Activated T-cell treated with anti-CD3 and anti-CD28 coated beads, Interleukin-2, amount 50 U/mL, for 24 hours (primary cell): ENCODE measurements at regions not wholly inside any gene's neighbourhood (a gene's known extent, or its start where the extent isn't known, plus 50 kb on each side); places are given as distances from the start of the nearest gene placed in this dataset.
"Not testable (repeated sequence)": the region's sequence is repeated elsewhere in the genome, so short reads cannot be mapped to it uniquely, and the experiment has no call there.

Source experiments
- DNase-seq: peaks from one replicate; pipeline ENCODE4 v3.0.0-alpha.2; 2020
- H3K27ac Mint-ChIP-seq: 2 replicates; pipeline ENCODE4 v1.8.0; 2020; ENCODE audit warnings: mild to moderate bottlenecking, mixed read lengths
- H3K27me3 Mint-ChIP-seq: 2 replicates; pipeline ENCODE4 v1.8.0; 2020; ENCODE audit warnings: mixed read lengths
- H3K36me3 Mint-ChIP-seq: 2 replicates; pipeline ENCODE4 v1.8.0; 2020; ENCODE audit warnings: low read depth, mixed read lengths
- H3K4me1 Mint-ChIP-seq: 2 replicates; pipeline ENCODE4 v1.8.0; 2020; ENCODE audit warnings: low read depth, mixed read lengths
- H3K4me3 Mint-ChIP-seq: 2 replicates; pipeline ENCODE4 v1.8.0; 2020; ENCODE audit warnings: mild to moderate bottlenecking, moderate library complexity, mixed read lengths
- H3K9me3 Mint-ChIP-seq: 2 replicates; pipeline ENCODE4 v1.8.0; 2020; ENCODE audit warnings: mixed read lengths

DNA sequence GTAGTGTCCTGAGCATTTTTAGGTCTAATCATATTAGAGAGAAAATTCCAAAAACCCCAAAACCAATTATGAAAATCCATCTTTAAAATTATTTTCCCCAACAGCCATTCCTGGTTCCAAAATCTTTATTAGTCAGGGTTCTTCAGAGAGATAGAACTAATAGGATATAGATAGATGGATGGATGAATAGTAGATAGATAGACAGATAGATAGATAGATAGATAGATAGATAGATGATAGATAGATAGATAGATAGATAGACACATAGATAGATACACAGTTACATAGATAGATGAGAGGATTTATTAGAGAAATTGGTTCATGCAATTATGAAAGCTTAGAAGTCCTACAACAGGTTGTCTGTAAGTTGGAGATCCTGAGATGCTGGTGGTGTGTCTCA lies 122.7 kb upstream of the POGK start:
- Mint-ChIP-seq H3K4me1 (no peaks in the 10 kb centered on the region), H3K36me3 (no peaks in the 10 kb centered on the region)

DNA sequence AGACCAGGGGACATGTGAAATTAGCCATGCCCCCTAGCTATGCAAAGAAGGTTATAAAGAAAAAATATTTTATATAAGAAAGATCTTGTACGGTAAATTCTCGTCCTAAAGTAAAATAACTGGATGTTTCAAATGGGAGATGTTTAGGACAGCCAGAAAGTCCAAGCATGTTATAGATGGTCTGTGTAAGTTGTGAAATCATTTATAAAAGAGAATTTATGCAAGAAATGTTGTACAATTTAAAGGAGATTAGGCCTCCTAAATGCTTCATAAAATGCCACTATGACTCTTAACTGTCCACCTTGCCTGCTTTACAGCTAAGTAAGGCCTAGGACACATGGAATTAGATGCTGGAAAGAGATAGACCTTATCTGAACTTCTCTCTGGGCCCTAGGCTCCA lies 118.1 kb upstream of the POGK start:
- DNase-seq, result no peak
- Mint-ChIP-seq H3K27ac (no peak overlapping the region), H3K27me3 (peaks cover 22% of the 10 kb centered on the region), H3K9me3 (peaks cover 6% of the 10 kb centered on the region), H3K4me3 (no peak overlapping the region), H3K36me3 (no peaks in the 10 kb centered on the region), H3K4me1 (no peaks in the 10 kb centered on the region)

More for the DNA sequence above, 122.7 kb upstream of the POGK start:
- Mint-ChIP-seq H3K9me3 (peaks cover 6% of the 10 kb centered on the region), H3K27me3 (peaks cover 11% of the 10 kb centered on the region), H3K27ac (no peak overlapping the region), H3K4me3 (no peak overlapping the region)
- no peak for DNase-seq

DNA sequence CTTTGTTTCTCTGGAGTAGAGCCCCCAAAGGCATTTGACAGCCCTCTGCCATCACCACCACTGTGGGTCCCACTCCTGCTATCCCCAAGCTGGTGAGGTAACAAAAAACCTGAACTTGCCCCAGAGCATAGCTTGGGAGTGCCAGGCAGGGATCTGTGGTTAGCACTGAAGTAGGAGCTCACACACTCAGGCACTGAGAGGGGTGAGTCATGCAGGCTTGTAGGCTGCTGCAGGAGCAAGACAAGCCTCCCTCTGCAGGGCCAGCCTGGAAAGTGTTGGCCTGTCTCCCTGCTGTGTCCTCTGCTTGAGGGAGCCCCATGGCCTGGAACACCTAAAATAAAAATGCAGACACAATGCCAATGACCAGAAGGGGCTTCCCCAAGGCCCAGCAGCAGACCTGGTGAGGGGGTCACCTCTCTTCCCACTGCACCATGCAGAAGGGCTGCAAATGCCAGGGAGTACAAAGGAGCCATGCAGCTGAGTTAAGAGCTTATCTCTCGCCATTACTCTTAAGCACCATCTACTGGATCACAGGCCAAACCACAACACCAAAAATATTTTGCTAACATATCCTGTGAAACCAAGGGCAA lies 108.9 kb upstream of the POGK start:
- Mint-ChIP-seq H3K27me3 (peaks cover 24% of the 10 kb centered on the region), H3K27ac (no peak overlapping the region), H3K4me1 (no peaks in the 10 kb centered on the region), H3K36me3 (no peaks in the 10 kb centered on the region), H3K9me3 (peaks cover 5% of the 10 kb centered on the region), H3K4me3 (no peak overlapping the region)
- DNase-seq, result no peak

DNA sequence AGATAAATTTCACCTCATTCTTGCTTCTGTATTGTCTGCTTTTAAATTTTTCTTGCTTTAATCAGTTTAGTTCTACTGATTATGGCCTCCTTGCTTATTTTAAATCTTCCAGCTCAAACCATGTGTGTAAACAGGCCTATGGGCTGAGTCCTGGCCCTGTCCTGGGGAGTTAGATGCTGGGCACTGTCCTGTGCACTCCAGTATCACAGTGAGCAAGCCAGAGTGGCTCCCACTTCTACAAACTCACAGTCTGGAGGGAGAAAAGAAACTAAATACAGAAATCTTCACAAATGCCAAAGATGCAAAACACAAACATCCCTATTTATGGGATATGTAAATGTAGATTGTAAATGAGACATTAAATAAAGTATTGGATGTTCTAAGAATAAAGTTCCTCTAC lies 101.1 kb upstream of the POGK start:
- H3K27ac Mint-ChIP-seq, result no peak overlapping the region
- H3K4me3 Mint-ChIP-seq, result no peak overlapping the region
- no peaks in the 10 kb centered on the region for H3K4me1 Mint-ChIP-seq
- no peaks in the 10 kb centered on the region for H3K9me3 Mint-ChIP-seq
- no peaks in the 10 kb centered on the region for H3K36me3 Mint-ChIP-seq
- DNase-seq, result no peak
- H3K27me3 Mint-ChIP-seq, result peaks cover 11% of the 10 kb centered on the region

DNA sequence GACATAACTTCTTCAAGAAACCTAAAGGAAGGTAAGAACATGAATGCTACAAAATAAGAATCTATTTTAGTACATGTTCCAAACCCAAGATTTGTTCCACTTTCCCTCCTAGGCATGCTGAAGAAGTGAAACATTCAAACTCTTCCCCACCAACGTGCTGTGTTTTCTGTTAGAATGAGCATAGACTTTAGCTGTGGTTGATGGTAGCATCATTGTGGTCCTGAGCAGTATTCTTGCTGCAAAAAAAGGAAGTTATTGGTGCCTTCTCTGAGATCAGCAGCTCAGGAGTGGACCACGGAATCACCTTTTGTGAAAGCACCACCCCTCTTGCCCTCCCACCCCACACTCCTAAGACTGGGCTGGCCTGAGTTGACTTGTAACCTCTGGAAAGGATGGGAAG lies 100.4 kb upstream of the POGK start:
- DNase-seq, result no peak
- H3K4me1 Mint-ChIP-seq, result no peaks in the 10 kb centered on the region
- H3K27me3 Mint-ChIP-seq, result peaks cover 11% of the 10 kb centered on the region
- H3K36me3 Mint-ChIP-seq, result no peaks in the 10 kb centered on the region
- no peak overlapping the region for H3K4me3 Mint-ChIP-seq
- H3K9me3 Mint-ChIP-seq, result no peaks in the 10 kb centered on the region
- no peak overlapping the region for H3K27ac Mint-ChIP-seq

DNA sequence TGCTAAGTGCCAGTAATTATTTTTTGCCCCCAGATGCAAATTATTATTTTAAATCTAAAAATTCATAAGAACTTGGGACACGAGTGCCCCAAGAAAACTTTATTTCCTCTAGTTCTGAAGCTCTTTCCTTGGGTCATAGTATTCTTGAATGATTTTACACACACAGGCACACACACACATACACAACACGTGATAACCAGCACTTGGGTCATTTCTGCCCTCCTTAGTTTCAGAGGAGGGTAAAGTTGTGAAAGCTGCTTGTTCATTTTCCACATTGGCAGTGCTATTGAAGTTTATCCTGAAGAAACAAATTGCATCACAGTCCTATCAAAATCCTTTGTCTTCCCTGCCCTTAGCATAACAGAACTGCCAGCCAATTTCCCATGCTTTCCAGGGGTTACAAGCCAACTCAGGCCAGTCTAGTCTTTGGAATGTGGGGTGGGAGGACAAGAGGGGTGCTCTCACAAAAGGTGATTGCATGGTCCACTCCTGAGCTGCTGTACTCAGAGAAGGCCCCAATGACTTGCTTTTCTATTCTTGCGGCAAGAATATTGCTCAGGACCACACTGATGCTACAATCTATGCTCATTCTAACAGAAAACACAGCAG lies 98.5 kb upstream of the POGK start:
- H3K36me3 Mint-ChIP-seq, result no peaks in the 10 kb centered on the region
- DNase-seq, result no peak
- no peak overlapping the region for H3K4me3 Mint-ChIP-seq
- peaks cover 6% of the 10 kb centered on the region for H3K9me3 Mint-ChIP-seq
- no peak overlapping the region for H3K27ac Mint-ChIP-seq
- H3K4me1 Mint-ChIP-seq, result no peaks in the 10 kb centered on the region
- peaks cover 9% of the 10 kb centered on the region for H3K27me3 Mint-ChIP-seq

DNA sequence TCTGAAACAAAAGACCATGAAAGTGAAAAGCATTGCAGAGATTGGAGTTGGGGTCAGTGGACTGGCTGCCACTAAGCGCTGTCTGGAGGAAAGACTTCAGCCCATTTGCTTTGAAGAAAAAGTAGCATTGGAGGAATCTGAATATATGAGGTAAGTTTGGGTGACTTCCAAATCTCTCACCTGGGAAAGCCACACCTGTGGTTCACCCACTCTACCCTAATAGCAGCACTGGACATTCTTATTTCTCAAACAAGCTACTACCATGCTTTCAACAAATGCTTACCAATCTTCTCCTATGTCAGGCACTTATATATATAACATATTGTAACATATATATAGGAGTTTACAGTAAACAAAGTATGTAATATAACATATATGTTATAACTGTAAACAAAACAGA lies 76.0 kb upstream of the POGK start:
- Mint-ChIP-seq H3K4me3 (no peak overlapping the region), H3K27ac (no peak overlapping the region), H3K36me3 (no peaks in the 10 kb centered on the region), H3K9me3 (no peaks in the 10 kb centered on the region), H3K4me1 (no peaks in the 10 kb centered on the region), H3K27me3 (peaks cover 12% of the 10 kb centered on the region)
- no peak for DNase-seq

DNA sequence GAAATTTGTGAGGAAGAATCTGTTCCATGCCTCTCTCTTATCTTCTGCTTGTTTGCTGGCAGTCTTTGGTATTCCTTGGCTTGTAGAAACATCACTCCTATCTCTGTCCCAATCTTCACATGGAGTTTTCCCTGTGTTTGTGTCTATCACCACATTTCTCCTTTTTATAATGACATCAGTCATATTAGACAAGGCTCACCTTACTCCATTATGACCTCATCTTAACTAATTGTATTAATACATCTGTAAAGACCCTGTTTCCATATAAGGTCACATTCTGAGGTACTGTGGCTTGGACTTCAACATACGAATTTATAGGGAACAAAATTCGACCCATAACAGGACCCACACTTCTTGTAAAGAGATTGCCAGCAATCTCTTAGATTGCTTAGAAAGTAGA lies 72.3 kb upstream of the POGK start:
- peaks cover 14% of the 10 kb centered on the region for H3K27me3 Mint-ChIP-seq
- H3K36me3 Mint-ChIP-seq, result no peaks in the 10 kb centered on the region
- no peak overlapping the region for H3K27ac Mint-ChIP-seq
- H3K4me1 Mint-ChIP-seq, result no peaks in the 10 kb centered on the region
- H3K9me3 Mint-ChIP-seq, result peaks cover 15% of the 10 kb centered on the region
- H3K4me3 Mint-ChIP-seq, result no peak overlapping the region
- DNase-seq, result no peak

DNA sequence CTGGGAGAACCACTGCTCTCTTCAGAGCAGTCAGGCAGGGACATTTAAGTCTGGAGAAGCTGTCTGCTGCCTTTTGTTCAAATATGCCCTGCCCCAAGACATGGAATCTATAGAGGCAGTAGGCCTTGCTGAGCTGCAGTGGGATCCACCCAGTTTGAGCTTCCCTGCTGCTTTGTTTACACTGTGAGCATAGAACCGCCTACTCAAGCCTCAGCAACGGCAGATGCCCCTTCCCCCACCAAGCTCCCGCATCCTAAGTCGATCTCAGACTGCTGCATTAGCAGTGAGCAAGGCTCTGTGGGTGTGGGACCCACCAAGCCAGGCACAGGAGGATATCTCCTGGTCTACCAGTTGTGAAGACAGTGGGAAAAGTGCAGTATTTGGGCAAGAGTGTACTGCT lies 54.6 kb upstream of the POGK start:
- H3K4me3 Mint-ChIP-seq, H3K27ac Mint-ChIP-seq, H3K4me1 Mint-ChIP-seq, DNase-seq, H3K9me3 Mint-ChIP-seq, H3K36me3 Mint-ChIP-seq: not testable (repeated sequence)
- H3K27me3 Mint-ChIP-seq, result peaks cover 40% of the 10 kb centered on the region

DNA sequence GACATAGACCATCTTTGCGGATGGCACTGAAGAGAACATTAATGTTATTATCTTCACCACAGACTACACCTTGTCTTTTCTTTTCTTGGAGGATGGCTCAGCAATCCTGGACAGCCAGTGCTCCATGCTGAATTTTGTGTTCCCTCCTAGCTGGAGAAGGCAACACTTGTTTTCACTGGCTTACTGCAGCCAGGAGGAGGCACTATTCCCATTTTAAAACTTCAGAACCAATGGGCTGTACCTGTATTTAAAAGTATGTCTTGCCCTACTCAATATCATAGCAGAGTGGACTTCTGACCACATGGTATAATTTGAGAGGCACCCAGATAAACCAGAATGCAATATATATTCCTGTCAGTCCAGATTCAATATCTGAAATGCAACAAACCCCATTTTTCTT lies 53.3 kb upstream of the POGK start:
- H3K9me3 Mint-ChIP-seq, result no peaks in the 10 kb centered on the region

DNA sequence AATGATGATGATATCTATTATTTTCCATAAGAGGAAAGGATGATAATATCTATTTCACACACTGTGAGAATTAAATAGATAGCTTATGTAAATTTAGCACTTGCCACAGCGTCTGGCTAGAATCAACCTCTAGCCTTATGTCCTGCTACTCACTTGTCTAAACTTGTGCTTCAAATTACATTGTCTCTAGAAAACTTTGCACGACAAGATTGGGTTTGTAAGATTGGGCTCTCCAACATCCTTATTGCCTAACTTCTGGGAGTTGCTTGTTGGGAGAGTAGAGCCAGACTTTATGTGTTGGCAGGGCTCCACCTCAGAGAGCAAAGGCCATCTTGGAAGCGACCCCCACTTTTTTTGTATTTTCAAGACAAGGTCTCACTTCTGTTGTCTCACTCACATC lies 50.0 kb upstream of the POGK start:
- no peaks in the 10 kb centered on the region for H3K4me1 Mint-ChIP-seq
- no peak overlapping the region for H3K27ac Mint-ChIP-seq
- H3K27me3 Mint-ChIP-seq, result peaks cover 55% of the 10 kb centered on the region
- DNase-seq, result no peak
- no peaks in the 10 kb centered on the region for H3K9me3 Mint-ChIP-seq
- no peaks in the 10 kb centered on the region for H3K36me3 Mint-ChIP-seq
- no peak overlapping the region for H3K4me3 Mint-ChIP-seq

More for the DNA sequence above, 53.3 kb upstream of the POGK start:
- H3K27me3 Mint-ChIP-seq, result peaks cover 45% of the 10 kb centered on the region
- no peaks in the 10 kb centered on the region for H3K36me3 Mint-ChIP-seq
- DNase-seq, result no peak
- no peak overlapping the region for H3K27ac Mint-ChIP-seq
- H3K4me3 Mint-ChIP-seq, result no peak overlapping the region
- no peaks in the 10 kb centered on the region for H3K4me1 Mint-ChIP-seq
